MCF 10A (cell line): ENCODE measurements at regions not wholly inside any gene's neighbourhood (a gene's known extent, or its start where the extent isn't known, plus 50 kb on each side); places are given as distances from the start of the nearest gene placed in this dataset.

ENCODE experiments used
- BruUV-seq: library from RNA; stranded (reverse); fragments of 400-500 nt; replicated peaks from 2 replicates; lab custom pipeline; 2021; lab: Mats Ljungman, UMichigan
- CTCF ChIA-PET: fragments of 300-600 bp; sonication (Branson Sonifier 250); formaldehyde crosslinking; extraction: SDS; loops from one replicate; lab custom pipeline; 2021; ENCODE audit warnings: antibody characterized with exemption, inconsistent platforms; lab: Yijun Ruan, JAX
- POLR2A ChIA-PET: fragments of 300-600, 350-650 bp; sonication (Branson Sonifier 250); formaldehyde crosslinking; extraction: SDS; loops from one replicate; lab custom pipeline; 2020; ENCODE audit warnings: antibody characterized with exemption, inconsistent platforms; lab: Yijun Ruan, JAX
- DNase-seq: peaks from one replicate; pipeline ENCODE4 v3.0.0-alpha.2; 2018; ENCODE audit not compliant: unreplicated experiment
- H3K27ac Mint-ChIP-seq: one replicate; pipeline ENCODE4 v1.8.0; 2022; ENCODE audit warnings: mild to moderate bottlenecking, low read depth, mixed read lengths; ENCODE audit not compliant: unreplicated experiment
- H3K27me3 Mint-ChIP-seq: one replicate; pipeline ENCODE4 v1.8.0; 2022; ENCODE audit warnings: mixed read lengths; ENCODE audit not compliant: insufficient read depth, unreplicated experiment
- H3K36me3 Mint-ChIP-seq: one replicate; pipeline ENCODE4 v1.8.0; 2022; ENCODE audit warnings: mild to moderate bottlenecking, moderate library complexity, mixed read lengths; ENCODE audit not compliant: insufficient read depth, unreplicated experiment
- H3K4me1 Mint-ChIP-seq: one replicate; pipeline ENCODE4 v1.8.0; 2022; ENCODE audit warnings: mixed read lengths; ENCODE audit not compliant: insufficient read depth, unreplicated experiment
- H3K4me3 Mint-ChIP-seq: one replicate; pipeline ENCODE4 v1.8.0; 2022; ENCODE audit warnings: mild to moderate bottlenecking, moderate library complexity, mixed read lengths; ENCODE audit not compliant: unreplicated experiment
- H3K9me3 Mint-ChIP-seq: one replicate; pipeline ENCODE4 v1.8.0; 2022; ENCODE audit warnings: mixed read lengths; ENCODE audit not compliant: unreplicated experiment
- CTCF ChIP-seq: fragments of 200-600 bp; IDR thresholded peaks from one replicate; pipeline ENCODE4 v1.8.0; 2022; ENCODE audit warnings: antibody characterized with exemption, mild to moderate bottlenecking; ENCODE audit not compliant: unreplicated experiment
- intact Hi-C: fragments of 100-400 bp; cut with micrococcal nuclease; formaldehyde crosslinking; loops from 2 replicates; pipeline ENCODE4 v1.14.1; 2022

GRCh38 chr2:149988361-149988760, 400.8 kb upstream of the MMADHC start:
- no peaks in the 10 kb centered on the region for H3K27me3 Mint-ChIP-seq
- no peak for TF ChIP-seq CTCF
- no peak for DNase-seq
- H3K4me1 Mint-ChIP-seq, result peaks cover 18% of the 10 kb centered on the region
- no peak overlapping the region for H3K27ac Mint-ChIP-seq
- BruUV-seq, result no TSS peak
- no peaks in the 10 kb centered on the region for H3K36me3 Mint-ChIP-seq
- POLR2A ChIA-PET, result interaction anchor here (0.6 to 1.7 kb wide), 3 partner anchors 154 to 559 kb away, joined by 3 to 4 read pairs (median 4); no protein-coding TSS in a partner anchor
- no peaks in the 10 kb centered on the region for H3K9me3 Mint-ChIP-seq
- CTCF ChIA-PET, result no interaction called here
- intact Hi-C loops, result no loop called here
- H3K4me3 Mint-ChIP-seq, result no peak overlapping the region

GRCh38 chr2:149986861-149987260, 399.3 kb upstream of the MMADHC start:
- BruUV-seq, result no TSS peak
- Mint-ChIP-seq H3K4me3 (no peak overlapping the region), H3K36me3 (no peaks in the 10 kb centered on the region), H3K9me3 (no peaks in the 10 kb centered on the region), H3K27me3 (no peaks in the 10 kb centered on the region), H3K27ac (no peak overlapping the region), H3K4me1 (peaks cover 14% of the 10 kb centered on the region)
- no peak for TF ChIP-seq CTCF
- ChIA-PET POLR2A (no interaction called here), CTCF (no interaction called here)
- no peak for DNase-seq
- intact Hi-C loops, result no loop called here

GRCh38 chr2:149984311-149984710, 396.7 kb upstream of the MMADHC start:
- BruUV-seq, result no TSS peak
- ChIA-PET CTCF (interaction anchor here (0.8 kb wide), 1 partner anchor 217 kb away, joined by 3 read pairs; no protein-coding TSS in a partner anchor), POLR2A (interaction anchor here (1.5 kb wide), 1 partner anchor 10 kb away, joined by 4 read pairs; no protein-coding TSS in a partner anchor)
- Mint-ChIP-seq H3K9me3 (peaks cover 7% of the 10 kb centered on the region), H3K27me3 (no peaks in the 10 kb centered on the region), H3K4me1 (peaks cover 3% of the 10 kb centered on the region), H3K27ac (no peak overlapping the region), H3K36me3 (no peaks in the 10 kb centered on the region), H3K4me3 (no peak overlapping the region)
- intact Hi-C loops, result no loop called here
- no peak for DNase-seq
- TF ChIP-seq CTCF, result no peak

GRCh38 chr2:149972066-149972465, 384.5 kb upstream of the MMADHC start:
- intact Hi-C loops, result no loop called here
- H3K27ac Mint-ChIP-seq, result no peak overlapping the region
- ChIA-PET CTCF (no interaction called here), POLR2A (no interaction called here)
- peaks cover 9% of the 10 kb centered on the region for H3K9me3 Mint-ChIP-seq
- no peaks in the 10 kb centered on the region for H3K27me3 Mint-ChIP-seq
- H3K36me3 Mint-ChIP-seq, result no peaks in the 10 kb centered on the region
- no peak for DNase-seq
- BruUV-seq, result no TSS peak
- TF ChIP-seq CTCF, result no peak
- no peak overlapping the region for H3K4me3 Mint-ChIP-seq
- no peaks in the 10 kb centered on the region for H3K4me1 Mint-ChIP-seq
